Colonic mucosa (tissue), 4 donors: ENCODE measurements at regions not wholly inside any gene's neighbourhood (a gene's known extent, or its start where the extent isn't known, plus 50 kb on each side); places are given as distances from the start of the nearest gene placed in this dataset.

Source experiments
- DNase-seq: peaks from one replicate; pipeline ENCODE4 v3.0.0-alpha.2; 2020
- H3K27ac ChIP-seq: fragments of 200-600 bp; one replicate; pipeline ENCODE4 v1.8.0; 2021
- H3K27me3 ChIP-seq: fragments of 200-600 bp; one replicate; pipeline ENCODE4 v1.8.0; 2021
- H3K36me3 ChIP-seq: fragments of 200-600 bp; one replicate; pipeline ENCODE4 v1.8.0; 2021
- H3K4me1 ChIP-seq: fragments of 200-600 bp; one replicate; pipeline ENCODE4 v1.8.0; 2021; ENCODE audit warnings: mild to moderate bottlenecking
- H3K4me3 ChIP-seq: fragments of 200-600 bp; one replicate; pipeline ENCODE4 v1.8.0; 2021
- H3K9ac ChIP-seq, 2 donors: one replicate each; pipeline ENCODE4 v1.7.0; 2013; ENCODE audit warnings: control low read depth in 2 of 2, low read depth in 2 of 2, low read length in 2 of 2
- H3K9me3 ChIP-seq: fragments of 200-600 bp; one replicate; pipeline ENCODE4 v1.8.0; 2021
- intact Hi-C: fragments of 100-400 bp; cut with DNase I; formaldehyde crosslinking; loops from one replicate; pipeline ENCODE4 v1.14.1; 2022
- TF ChIP-seq, protein P1 (sequence below): fragments of 200-600 bp; IDR thresholded peaks from one replicate; pipeline ENCODE4 v1.8.0; 2022; ENCODE audit warnings: antibody characterized with exemption, mild to moderate bottlenecking
- donor health status: healthy.
- donor health status: DM: no; HTN: no; CAD: no.
- donor health status: DM: no; HTN: no; CAD: no.

DNA sequence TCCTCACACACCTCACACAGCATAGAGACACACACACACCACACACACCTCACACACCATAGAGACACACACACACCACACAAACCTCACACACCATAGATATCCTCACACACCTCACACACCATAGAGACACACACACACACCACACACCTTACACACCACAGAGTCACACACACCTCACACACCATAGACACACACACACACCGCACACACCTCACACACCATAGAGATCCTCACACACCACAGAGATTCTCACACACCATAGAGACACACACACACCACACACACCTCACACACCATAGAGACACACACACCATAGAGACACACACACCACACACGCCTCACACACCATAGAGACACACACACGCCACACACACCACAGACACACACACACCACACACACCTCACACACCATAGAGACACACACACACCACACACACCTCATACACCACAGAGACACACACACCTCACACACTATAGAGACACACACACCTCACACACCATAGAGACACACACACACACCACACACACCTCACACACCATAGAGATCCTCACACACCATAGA is 270.6 kb downstream of the CYRIA start:
- Histone ChIP-seq H3K27ac (no peak overlapping the region), H3K36me3 (no peaks in the 10 kb centered on the region), H3K9me3 (no peaks in the 10 kb centered on the region), H3K27me3 (no peaks in the 10 kb centered on the region), H3K4me3 (no peak overlapping the region), H3K4me1 (no peaks in the 10 kb centered on the region), H3K9ac (no peak overlapping the region)
- intact Hi-C loops = loop anchor here (5.0 kb wide), 1 partner anchor 328 kb away; no protein-coding TSS in a partner anchor
- TF ChIP-seq, protein P1, sequence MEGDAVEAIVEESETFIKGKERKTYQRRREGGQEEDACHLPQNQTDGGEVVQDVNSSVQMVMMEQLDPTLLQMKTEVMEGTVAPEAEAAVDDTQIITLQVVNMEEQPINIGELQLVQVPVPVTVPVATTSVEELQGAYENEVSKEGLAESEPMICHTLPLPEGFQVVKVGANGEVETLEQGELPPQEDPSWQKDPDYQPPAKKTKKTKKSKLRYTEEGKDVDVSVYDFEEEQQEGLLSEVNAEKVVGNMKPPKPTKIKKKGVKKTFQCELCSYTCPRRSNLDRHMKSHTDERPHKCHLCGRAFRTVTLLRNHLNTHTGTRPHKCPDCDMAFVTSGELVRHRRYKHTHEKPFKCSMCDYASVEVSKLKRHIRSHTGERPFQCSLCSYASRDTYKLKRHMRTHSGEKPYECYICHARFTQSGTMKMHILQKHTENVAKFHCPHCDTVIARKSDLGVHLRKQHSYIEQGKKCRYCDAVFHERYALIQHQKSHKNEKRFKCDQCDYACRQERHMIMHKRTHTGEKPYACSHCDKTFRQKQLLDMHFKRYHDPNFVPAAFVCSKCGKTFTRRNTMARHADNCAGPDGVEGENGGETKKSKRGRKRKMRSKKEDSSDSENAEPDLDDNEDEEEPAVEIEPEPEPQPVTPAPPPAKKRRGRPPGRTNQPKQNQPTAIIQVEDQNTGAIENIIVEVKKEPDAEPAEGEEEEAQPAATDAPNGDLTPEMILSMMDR = no peak
- no peak for DNase-seq

DNA sequence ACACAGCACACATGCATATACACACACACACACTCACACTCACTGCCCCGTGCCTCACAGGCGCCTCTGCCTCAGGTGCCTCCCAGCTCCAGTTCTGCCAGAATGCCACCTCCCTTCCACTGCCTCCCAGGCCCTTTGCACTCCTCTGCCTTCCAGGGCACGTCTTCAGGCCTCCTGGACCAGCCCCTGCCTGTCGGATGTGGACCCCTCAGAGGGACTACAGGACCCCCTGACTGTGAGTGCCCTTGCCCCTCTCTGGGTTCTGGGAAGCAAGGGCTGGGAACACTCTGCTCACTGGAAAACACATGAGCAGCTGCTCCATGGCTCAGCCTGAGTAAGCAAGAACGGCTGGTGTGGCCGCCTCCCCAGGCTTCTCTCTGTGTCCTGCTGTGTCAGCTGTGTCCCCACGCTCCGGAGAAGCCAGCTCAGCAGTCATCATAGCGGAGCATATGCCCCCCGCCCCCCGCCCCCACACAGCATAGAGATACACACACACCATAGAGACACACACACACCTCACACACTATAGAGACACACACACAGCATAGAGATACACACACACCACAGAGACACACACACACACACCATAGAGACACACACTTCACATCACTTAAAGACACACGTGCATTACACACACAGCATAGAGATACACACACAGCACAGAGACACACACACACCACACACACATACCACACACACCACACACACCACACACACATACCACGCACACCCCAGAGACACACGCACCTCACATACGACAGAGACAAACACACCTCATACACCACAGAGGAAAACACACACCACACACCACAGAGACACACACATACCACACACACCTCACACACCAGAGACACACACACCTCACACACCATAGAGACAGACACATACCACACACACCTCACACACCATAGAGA is 271.3 kb downstream of the CYRIA start:
- no peak for DNase-seq
- no peaks in the 10 kb centered on the region for H3K36me3 ChIP-seq

GRCh38 chr2:16393500-16394071 is 272.0 kb downstream of the CYRIA start:
- Histone ChIP-seq H3K9me3 (no peaks in the 10 kb centered on the region), H3K9ac (no peak overlapping the region), H3K27ac (no peak overlapping the region), H3K36me3 (no peaks in the 10 kb centered on the region), H3K27me3 (no peaks in the 10 kb centered on the region), H3K4me1 (no peaks in the 10 kb centered on the region), H3K4me3 (no peak overlapping the region)
- intact Hi-C loops = loop anchor here (5.0 kb wide), 1 partner anchor 326 kb away; no protein-coding TSS in a partner anchor
- TF ChIP-seq, protein P1 = no peak
- DNase-seq = no peak

More for the DNA sequence above, 271.3 kb downstream of the CYRIA start:
- no peaks in the 10 kb centered on the region for H3K27me3 ChIP-seq
- H3K4me1 ChIP-seq = no peaks in the 10 kb centered on the region
- H3K9ac ChIP-seq = no peak overlapping the region
- H3K4me3 ChIP-seq = no peak overlapping the region
- intact Hi-C loops = loop anchor here (5.0 kb wide), 1 partner anchor 327 kb away; no protein-coding TSS in a partner anchor
- TF ChIP-seq, protein P1 = no peak
- H3K9me3 ChIP-seq = no peaks in the 10 kb centered on the region
- H3K27ac ChIP-seq = no peak overlapping the region

GRCh38 chr2:16392647-16393499 is 272.8 kb downstream of the CYRIA start:
- intact Hi-C loops = loop anchor here (5.0 kb wide), 1 partner anchor 326 kb away; no protein-coding TSS in a partner anchor
- no peak for DNase-seq
- no peaks in the 10 kb centered on the region for H3K9me3 ChIP-seq
- TF ChIP-seq, protein P1 = no peak
- H3K27me3 ChIP-seq = no peaks in the 10 kb centered on the region
- no peaks in the 10 kb centered on the region for H3K4me1 ChIP-seq
- no peak overlapping the region for H3K9ac ChIP-seq
- no peak overlapping the region for H3K4me3 ChIP-seq
- no peaks in the 10 kb centered on the region for H3K36me3 ChIP-seq
- H3K27ac ChIP-seq = no peak overlapping the region

DNA sequence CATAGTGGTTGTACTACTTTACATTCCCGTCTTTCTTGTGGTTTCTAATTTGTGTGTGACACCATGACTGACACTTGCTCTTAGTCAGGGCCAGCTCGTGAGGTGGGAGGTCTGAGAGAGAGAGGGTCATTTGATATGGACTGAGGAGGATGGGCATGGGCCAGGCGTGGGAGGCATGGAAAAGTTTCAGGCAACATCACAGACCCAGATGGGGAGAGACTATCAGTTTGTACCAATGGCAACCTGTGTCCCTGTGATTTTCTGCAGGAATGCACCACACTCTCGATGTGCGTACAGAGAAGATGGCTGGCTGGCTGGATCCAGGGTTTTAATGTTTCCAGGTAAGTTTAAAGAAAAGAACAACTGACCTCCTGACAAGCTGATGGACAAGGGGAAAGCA is 273.6 kb downstream of the CYRIA start:
- no peak for DNase-seq
- H3K27me3 ChIP-seq = no peaks in the 10 kb centered on the region
- no peak overlapping the region for H3K27ac ChIP-seq
- no peaks in the 10 kb centered on the region for H3K4me1 ChIP-seq
- intact Hi-C loops = loop anchor here (5.0 kb wide), 1 partner anchor 325 kb away; no protein-coding TSS in a partner anchor
- TF ChIP-seq, protein P1 = no peak
- H3K4me3 ChIP-seq = no peak overlapping the region
- H3K36me3 ChIP-seq = no peaks in the 10 kb centered on the region
- no peak overlapping the region for H3K9ac ChIP-seq
- no peaks in the 10 kb centered on the region for H3K9me3 ChIP-seq
